Stomach (tissue), 4 donors: ENCODE measurements at regions not wholly inside any gene's neighbourhood (a gene's known extent, or its start where the extent isn't known, plus 50 kb on each side); places are given as distances from the start of the nearest gene placed in this dataset.

Experiments used
- CTCF ChIP-seq, 7 experiments: fragments of 450-650 bp in 4 of 7; fragments of 200-600 bp in 3 of 7; sonication (generic) in 3 of 7; IDR thresholded peaks; one replicate each; pipeline ENCODE4 v1.5.1; 2016 to 2019; ENCODE audit warnings: antibody characterized with exemption in 7 of 7, control low read depth in 2 of 7, mild to moderate bottlenecking in 1 of 7
- POLR2A ChIP-seq, 4 donors: fragments of 450-650 bp; IDR thresholded peaks; one replicate each; pipeline ENCODE4 v1.6.1; 2016; ENCODE audit warnings: antibody characterized with exemption in 4 of 4, control low read depth in 2 of 4, mild to moderate bottlenecking in 1 of 4, moderate library complexity in 1 of 4
- POLR2AphosphoS5 ChIP-seq, 3 donors: sonication (generic); formaldehyde crosslinking; IDR thresholded peaks; one replicate each; pipeline ENCODE4 v1.6.1; 2016; ENCODE audit warnings: antibody characterized with exemption in 3 of 3

GRCh38 chr5:74446725-74447241 is 193.7 kb downstream of the ENC1 start:
- TF ChIP-seq CTCF (IDR thresholded peaks at IDR 0.05) (no peak), POLR2A (IDR thresholded peaks at IDR 0.05) (no peak), POLR2AphosphoS5 (IDR thresholded peaks at IDR 0.05) (no peak)
